GM12892 (cell line): ENCODE measurements at regions not wholly inside any gene's neighbourhood (a gene's known extent, or its start where the extent isn't known, plus 50 kb on each side); places are given as distances from the start of the nearest gene placed in this dataset.

Source experiments
- POLR2A ChIP-seq: IDR thresholded peaks from 2 replicates; pipeline ENCODE4 v1.6.1; 2011; ENCODE audit warnings: low read depth, low read length, control low read depth
- POLR2AphosphoS5 ChIP-seq: IDR thresholded peaks from 2 replicates; pipeline ENCODE4 v1.6.1; 2011; ENCODE audit warnings: low read depth, low read length, control low read depth

GRCh38 chr2:133641497-133641896 is 73.2 kb upstream of the NCKAP5 start:
- TF ChIP-seq POLR2A, result no peak
- TF ChIP-seq POLR2AphosphoS5, result no peak
